Glutamatergic neuron (in vitro differentiated cells): ENCODE measurements at regions not wholly inside any gene's neighbourhood (a gene's known extent, or its start where the extent isn't known, plus 50 kb on each side); places are given as distances from the start of the nearest gene placed in this dataset.

Experiments
- DNase-seq: peaks from one replicate; pipeline ENCODE4 v3.0.0; 2022
- H3K27ac Mint-ChIP-seq: one replicate; pipeline ENCODE4 v1.8.0; 2020; ENCODE audit warnings: mild to moderate bottlenecking, mixed read lengths, inconsistent platforms; ENCODE audit not compliant: unreplicated experiment
- H3K27me3 Mint-ChIP-seq: one replicate; pipeline ENCODE4 v1.8.0; 2020; ENCODE audit warnings: mild to moderate bottlenecking, moderate library complexity, mixed read lengths, inconsistent platforms; ENCODE audit not compliant: unreplicated experiment
- H3K36me3 Mint-ChIP-seq: one replicate; pipeline ENCODE4 v1.8.0; 2020; ENCODE audit warnings: mild to moderate bottlenecking, mixed read lengths, inconsistent platforms; ENCODE audit not compliant: unreplicated experiment
- H3K4me1 Mint-ChIP-seq: one replicate; pipeline ENCODE4 v1.8.0; 2020; ENCODE audit warnings: mild to moderate bottlenecking, low read depth, mixed read lengths, inconsistent platforms; ENCODE audit not compliant: unreplicated experiment
- H3K4me3 Mint-ChIP-seq: one replicate; pipeline ENCODE4 v1.8.0; 2020; ENCODE audit warnings: mild to moderate bottlenecking, mixed read lengths, inconsistent platforms; ENCODE audit not compliant: unreplicated experiment
- H3K9me3 Mint-ChIP-seq: one replicate; pipeline ENCODE4 v1.8.0; 2020; ENCODE audit warnings: mild to moderate bottlenecking, moderate library complexity, mixed read lengths, inconsistent platforms; ENCODE audit not compliant: unreplicated experiment
- CTCF ChIP-seq: fragments of 200-600 bp; sonication (generic); IDR thresholded peaks from one replicate; pipeline ENCODE4 v1.5.0; 2021; ENCODE audit not compliant: partially characterized antibody, unreplicated experiment

GRCh38 chr9:20114974-20115373 is 326.1 kb upstream of the SLC24A2 start:
- no peak for TF ChIP-seq CTCF
- H3K4me1 Mint-ChIP-seq: peaks cover 9% of the 10 kb centered on the region
- peaks cover 23% of the 10 kb centered on the region for H3K36me3 Mint-ChIP-seq
- H3K9me3 Mint-ChIP-seq: peaks cover 3% of the 10 kb centered on the region
- no peaks in the 10 kb centered on the region for H3K27me3 Mint-ChIP-seq
- no peak for DNase-seq
- H3K4me3 Mint-ChIP-seq: no peak overlapping the region
- no peak overlapping the region for H3K27ac Mint-ChIP-seq

- no peak overlapping the region for H3K4me3 Mint-ChIP-seq
- no peaks in the 10 kb centered on the region for H3K27me3 Mint-ChIP-seq
- peaks cover 3% of the 10 kb centered on the region for H3K9me3 Mint-ChIP-seq
- no peak overlapping the region for H3K27ac Mint-ChIP-seq
- TF ChIP-seq CTCF: no peak
- DNase-seq: no peak
- H3K4me1 Mint-ChIP-seq: peaks cover 9% of the 10 kb centered on the region
- peaks cover 23% of the 10 kb centered on the region for H3K36me3 Mint-ChIP-seq
Measured at GRCh38 chr9:20112205-20112783, 323.5 kb upstream of the SLC24A2 start.

- TF ChIP-seq CTCF: no peak
- Mint-ChIP-seq H3K36me3 (peaks cover 20% of the 10 kb centered on the region), H3K27me3 (no peaks in the 10 kb centered on the region), H3K4me1 (peaks cover 9% of the 10 kb centered on the region), H3K9me3 (peaks cover 3% of the 10 kb centered on the region), H3K27ac (no peak overlapping the region), H3K4me3 (no peak overlapping the region)
- no peak for DNase-seq
Measured at GRCh38 chr9:20111173-20111843, 322.5 kb upstream of the SLC24A2 start.

- Mint-ChIP-seq H3K9me3 (peaks cover 1% of the 10 kb centered on the region), H3K36me3 (peaks cover 6% of the 10 kb centered on the region), H3K4me3 (no peak overlapping the region), H3K27ac (no peak overlapping the region), H3K4me1 (peaks cover 3% of the 10 kb centered on the region), H3K27me3 (no peaks in the 10 kb centered on the region)
- no peak for DNase-seq
- TF ChIP-seq CTCF: no peak
Measured at GRCh38 chr9:20095430-20096092, 306.7 kb upstream of the SLC24A2 start.

GRCh38 chr9:20092561-20092960 is 303.7 kb upstream of the SLC24A2 start:
- H3K27me3 Mint-ChIP-seq: no peaks in the 10 kb centered on the region
- peaks cover 1% of the 10 kb centered on the region for H3K9me3 Mint-ChIP-seq
- H3K36me3 Mint-ChIP-seq: peaks cover 8% of the 10 kb centered on the region
- DNase-seq: no peak
- H3K27ac Mint-ChIP-seq: no peak overlapping the region
- H3K4me3 Mint-ChIP-seq: no peak overlapping the region
- no peak for TF ChIP-seq CTCF
- H3K4me1 Mint-ChIP-seq: no peaks in the 10 kb centered on the region
